HG02571 (cell line): ENCODE measurements at regions not wholly inside any gene's neighbourhood (a gene's known extent, or its start where the extent isn't known, plus 50 kb on each side); places are given as distances from the start of the nearest gene placed in this dataset.
"Not testable (repeated sequence)": the region's sequence is repeated elsewhere in the genome, so short reads cannot be mapped to it uniquely, and the experiment has no call there.

Source experiments
- ATAC-seq: cut with Tn5 transposase; IDR thresholded peaks from one replicate; pipeline ENCODE4 v1.9.1; 2021; ENCODE audit warnings: mild to moderate bottlenecking, moderate library complexity; ENCODE audit not compliant: unreplicated experiment

DNA sequence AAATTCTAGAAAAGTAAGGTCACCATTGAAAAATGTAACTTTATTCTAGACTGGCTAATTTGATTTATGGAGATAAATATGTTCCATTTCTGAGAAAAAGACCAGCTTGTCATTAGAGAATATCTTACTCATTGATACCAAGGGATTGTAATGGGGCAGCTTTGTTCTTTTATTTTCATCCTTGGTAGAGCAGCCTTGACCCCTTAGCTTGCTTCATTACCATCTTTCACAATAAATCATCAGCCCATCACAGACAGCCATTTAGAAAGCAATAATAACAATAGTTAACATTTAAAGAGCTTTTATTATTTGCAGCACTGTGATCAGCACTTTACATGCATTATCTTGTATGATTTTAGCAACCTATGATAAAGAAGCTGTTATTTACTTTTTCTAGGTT is 253.6 kb downstream of the C3orf38 start:
- ATAC-seq, result no peak

DNA sequence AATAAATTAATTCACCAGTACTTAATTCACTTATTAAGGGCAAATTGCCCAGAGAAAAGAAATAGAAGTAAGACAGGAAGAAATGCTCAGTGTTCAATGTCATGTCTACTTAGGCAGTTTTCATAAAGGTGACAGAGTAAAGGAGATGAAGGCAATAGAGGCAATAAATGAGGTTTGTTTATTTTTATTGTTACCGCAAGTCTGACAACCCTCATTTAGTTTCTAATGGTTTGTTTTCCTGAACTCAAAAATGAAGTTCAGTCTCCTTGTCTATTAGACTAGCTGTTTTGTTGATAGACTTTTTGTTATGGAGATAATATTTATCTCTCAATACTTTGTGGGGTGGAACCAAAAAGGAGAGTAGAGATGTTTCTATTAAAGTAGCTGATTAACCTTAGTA is 258.3 kb downstream of the C3orf38 start:
- ATAC-seq, result no peak

DNA sequence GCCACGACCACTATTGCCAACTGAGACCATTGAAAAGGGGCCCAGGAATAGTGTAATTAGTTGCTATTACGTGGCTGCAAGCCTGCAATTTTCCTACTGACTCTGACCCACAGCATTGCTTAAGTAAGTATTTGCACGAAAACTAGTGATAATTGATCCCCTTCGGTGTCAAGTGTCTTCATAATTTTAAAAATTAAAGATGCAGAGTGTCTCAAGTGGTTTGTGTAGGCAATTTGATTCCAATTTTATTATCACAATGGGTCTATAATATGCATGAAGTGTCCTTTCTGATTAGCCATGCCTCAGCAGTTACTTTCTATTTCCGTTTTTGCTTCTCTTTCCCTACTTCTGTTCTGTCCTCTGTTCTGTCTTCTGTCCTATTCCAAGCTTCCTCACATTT is 259.2 kb downstream of the C3orf38 start:
- no peak for ATAC-seq

DNA sequence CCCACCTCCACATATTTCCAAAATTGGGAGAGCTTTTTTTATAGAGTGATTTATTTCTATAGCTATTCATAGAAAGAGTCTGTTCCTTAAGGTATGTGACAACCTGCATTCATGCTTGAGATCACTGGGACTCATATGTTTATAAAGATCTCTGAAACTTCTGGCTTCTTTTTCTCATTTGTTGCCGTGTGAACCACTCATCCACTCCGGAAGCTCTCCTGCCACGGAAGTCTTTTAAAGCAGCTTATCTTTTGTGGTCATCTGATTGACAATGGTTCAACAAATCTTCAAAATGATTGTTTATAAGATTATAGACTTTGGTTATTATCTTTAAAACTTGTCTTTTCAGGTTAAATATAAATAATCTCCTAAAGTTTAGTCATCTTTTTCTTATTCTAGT is 260.5 kb downstream of the C3orf38 start:
- ATAC-seq, result no peak

DNA sequence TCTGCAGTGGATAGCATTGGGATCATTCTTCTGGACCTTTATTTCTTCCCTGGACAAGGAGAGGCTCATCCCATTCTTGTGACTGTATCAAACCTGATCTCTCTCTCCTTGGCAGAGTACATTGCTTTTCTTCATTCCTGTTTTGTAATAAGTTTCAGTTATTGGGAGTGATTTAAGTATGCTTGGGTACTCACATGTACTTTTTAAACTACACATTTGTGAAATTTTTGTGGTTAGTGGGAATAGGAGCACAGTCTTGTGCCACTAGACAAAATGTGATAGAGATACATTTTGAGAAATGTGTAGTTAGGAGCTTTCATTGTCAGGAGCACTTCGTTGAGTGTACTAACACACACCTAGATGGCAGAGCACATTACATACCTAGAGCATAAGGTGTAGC is 262.6 kb downstream of the C3orf38 start:
- ATAC-seq, result no peak

DNA sequence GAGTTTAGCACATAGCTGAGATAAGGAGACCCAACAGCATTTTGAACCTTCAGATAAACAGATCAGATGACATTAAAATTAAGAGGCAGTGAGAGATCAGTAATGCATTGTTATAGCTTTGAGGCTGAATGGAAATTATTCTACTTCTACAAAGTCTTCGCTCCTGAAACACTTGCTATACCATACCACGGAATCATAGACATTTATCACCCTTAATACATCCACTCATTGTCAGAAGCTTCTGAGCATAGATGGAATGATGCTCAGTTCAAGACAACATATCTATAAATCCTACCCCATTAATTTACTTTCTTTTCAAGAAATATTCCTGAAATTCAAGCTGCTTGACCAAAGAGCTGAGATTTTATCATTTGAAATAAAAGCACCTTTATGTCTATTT is 266.7 kb downstream of the C3orf38 start:
- ATAC-seq, result no peak

DNA sequence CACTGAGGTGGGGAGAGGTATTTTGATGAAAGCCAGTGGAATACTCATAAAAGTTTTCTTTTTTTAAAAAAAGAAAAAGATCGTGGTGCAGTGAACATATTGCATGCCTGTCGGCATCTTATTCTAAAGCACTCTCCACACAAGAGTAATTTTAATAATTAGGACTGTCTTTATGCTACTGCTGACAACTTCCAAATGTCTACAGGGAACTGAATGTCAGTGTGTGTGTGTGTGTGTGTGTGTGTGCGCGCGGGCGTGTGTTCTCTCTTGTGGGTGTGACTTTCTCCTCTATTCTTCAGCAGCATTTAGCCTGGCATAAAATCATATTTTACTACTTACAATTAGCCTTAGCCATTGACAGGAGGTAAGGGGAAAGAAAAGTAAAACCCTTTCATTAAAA is 268.5 kb downstream of the C3orf38 start:
- ATAC-seq, result no peak

DNA sequence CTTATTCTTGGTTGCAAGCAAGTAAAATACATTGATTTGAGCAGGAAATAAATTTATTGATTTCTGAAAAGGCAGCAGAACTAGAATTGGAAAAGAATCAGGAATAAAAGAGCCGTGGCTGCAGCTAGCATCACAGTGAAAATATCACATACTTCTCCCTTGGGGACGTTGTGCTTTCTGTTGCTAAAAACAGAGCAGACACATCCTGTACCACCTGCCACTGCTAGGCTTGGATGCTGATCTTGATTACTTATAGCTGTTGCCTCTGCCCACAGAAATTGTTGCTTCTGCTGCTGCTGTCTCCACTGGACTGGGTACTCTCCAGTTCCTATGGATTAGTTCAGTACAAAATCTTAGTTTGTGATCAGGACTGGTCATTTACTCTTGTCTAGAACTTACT is 283.8 kb downstream of the C3orf38 start:
- ATAC-seq, result peak; percentile 97

DNA sequence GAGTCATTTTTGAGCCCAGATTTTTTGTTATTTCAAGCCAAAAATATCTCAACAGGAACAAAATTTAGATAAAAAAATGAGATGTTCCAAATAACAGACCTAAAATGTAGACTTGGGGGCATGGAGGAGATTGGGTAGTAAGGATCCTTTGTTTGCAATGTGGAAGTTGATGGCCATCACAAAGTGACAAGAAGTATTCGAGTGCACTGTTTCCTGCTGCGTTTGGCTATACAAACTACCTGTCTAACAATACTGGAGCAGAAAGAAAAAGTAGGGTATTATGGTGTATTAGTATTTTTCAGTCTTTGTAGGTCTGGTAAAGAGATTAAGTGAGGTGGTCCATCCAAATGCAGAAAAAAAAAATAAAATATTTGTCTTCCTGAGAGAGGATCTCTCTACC is 284.2 kb downstream of the C3orf38 start:
- ATAC-seq, result no peak

DNA sequence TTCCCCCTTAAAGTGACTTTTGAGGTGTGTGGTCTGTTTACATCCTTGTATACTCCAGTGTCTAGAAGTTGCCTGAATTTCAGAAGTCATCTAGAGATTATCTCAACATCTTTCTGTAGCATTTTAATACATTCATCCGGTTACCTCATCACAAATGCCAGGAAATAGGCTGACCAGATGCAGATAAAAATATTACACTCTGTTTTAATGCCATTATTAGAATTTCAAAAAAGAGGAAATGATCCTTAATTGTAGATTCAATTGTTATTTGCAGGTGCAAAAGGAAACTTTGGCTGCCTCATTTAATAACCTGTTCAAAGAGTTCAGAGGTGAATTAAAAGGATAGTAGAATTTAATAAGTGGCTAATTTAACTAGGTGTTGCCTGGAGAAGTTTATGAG is 290.9 kb downstream of the C3orf38 start:
- ATAC-seq, result no peak

DNA sequence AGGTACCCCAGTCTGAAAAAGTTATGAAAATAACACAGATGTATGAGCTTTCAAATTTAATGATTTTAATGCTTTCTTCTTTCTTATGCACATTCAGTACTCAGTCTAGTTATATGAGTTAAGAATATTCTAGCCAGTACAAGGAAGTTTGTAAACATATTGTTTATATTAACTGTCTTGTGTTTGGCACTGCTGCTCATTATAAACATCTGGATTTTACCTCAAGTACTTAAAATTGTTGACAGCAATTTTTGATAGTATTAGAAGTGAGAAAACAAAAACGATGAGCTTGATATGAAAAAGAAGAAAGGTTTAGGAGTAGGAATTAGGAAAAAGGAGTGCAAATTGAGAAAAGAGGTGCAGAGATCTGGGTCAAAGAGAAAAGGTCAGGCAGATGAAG is 293.3 kb downstream of the C3orf38 start:
- ATAC-seq, result no peak

DNA sequence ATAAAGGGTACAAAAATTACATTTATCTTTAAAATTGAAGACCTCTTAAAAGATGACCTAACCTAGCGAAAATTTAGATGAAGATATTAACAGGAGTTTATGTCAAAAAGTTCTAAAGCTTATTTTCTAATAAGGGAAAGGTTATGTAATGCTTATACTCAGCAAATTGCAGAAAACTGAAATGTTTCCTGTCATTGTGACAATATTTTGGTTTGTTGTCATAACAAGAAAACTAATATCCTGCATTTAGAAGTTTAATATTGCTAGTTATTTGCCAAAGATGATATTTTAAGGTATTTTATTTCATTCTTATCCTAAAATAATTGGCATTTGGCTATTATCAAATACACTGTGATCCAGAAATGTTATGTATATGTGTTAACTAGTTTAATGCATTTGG is 294.5 kb downstream of the C3orf38 start:
- ATAC-seq, result no peak

DNA sequence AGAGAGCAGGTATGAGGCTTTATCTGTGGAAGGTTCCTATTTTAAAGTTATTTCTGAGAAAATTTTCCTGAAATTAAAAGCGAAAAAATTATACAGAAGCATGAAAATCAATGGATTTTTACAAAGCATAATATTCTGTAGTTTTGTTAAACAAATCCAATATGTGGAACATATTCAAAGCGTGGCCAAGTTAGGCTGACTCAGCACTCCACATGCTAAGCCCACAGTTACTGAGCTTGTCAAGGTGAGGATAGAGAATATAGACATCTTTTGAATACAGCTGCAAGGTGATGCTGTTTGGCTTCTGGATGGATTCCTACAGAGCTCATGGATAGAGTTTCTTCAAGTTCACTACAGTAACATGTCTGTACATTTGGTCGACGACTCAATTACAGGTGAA is 302.5 kb downstream of the C3orf38 start:
- no peak for ATAC-seq

DNA sequence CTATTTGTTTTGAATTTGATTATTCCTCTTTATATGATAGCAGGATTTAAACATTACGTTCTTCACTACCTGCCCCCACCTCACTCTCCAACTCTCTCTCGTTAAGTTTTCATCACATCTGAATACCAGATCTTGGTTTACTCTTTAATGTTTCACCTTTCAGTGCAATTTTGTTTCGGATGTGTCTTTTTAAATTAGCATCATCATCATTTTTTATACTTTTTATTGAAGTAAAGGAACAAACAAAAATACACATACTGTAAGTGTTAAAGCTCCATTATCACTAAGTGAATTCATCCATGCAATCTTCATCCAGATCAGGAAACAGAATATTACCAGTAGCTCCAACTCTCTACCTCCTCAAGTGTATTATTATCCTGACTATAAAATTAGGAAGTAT is 310.6 kb downstream of the C3orf38 start:
- no peak for ATAC-seq

DNA sequence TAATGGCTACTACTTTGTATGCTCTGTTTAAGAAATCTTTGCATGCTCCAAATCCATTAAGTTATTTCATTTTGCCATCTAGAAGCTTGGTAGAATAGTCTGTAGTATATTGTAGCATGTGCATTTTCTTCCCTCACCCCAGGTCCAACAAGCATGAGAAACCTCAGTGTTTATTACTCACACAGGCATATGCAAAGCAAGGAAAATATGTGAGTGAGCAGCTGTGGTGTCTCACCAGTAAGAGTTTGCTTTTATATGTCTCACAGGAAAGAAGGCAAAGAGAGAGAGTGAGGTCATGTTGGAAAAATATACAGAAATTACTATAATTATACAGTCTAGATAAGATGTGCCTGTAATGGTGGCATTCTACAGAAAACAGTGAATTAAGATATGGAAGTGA is 312.5 kb downstream of the C3orf38 start:
- ATAC-seq, result no peak

DNA sequence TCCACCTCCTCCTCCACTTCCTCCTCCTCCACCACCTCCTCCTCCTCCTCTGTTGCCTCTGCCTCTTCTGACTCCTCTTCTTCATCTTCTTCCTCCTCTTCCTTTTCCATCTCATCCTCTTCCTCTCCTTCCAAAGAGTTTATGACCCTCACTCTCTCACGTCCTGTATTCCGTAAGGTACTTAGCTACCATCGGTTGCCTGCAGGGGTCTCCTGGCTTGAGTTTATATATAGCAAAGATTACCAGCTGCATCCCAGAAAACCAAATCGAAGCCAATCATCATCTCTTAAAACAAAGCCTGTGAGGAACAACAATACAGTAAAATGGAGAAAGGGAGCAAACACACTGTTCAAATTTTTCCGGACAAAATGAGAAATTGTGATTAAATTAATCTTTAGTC is 317.4 kb downstream of the C3orf38 start:
- ATAC-seq, result no peak

DNA sequence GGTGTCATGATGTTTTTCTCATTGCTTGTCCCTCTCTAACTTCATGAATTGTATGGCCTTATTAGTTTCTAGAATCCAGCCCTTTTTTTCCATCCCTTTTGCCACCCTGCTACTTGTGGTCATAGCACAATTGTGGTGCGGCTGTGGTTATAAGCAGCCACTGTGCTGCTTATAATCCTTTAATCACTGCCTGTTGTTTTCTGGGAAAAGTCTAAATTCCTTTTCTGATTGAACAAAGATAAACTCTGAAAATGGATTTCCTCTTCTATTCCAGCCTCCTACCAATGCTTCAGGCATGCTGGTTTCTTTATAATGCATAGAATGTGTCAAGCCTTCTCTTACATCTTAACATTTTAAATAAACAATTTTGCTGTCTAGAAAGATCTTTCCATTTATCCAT is 319.5 kb downstream of the C3orf38 start:
- no peak for ATAC-seq

DNA sequence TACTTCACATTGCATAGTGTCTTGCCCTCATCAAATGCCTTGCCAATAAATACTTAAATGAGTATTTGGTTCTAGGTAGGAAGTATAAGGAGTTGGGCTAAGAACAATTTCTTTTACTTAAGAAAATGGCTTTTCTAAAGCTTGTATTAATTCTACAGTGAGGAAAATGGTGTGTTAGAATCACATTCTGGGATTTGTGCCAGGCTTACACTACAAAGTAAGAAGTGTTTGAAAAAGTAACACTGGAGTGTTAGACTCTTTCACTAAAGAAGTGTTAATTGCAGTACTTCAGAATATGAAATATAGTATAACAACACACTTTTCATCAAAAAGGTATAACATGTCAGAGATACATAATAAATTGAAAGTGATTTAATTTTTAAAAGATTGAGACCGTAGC is 328.7 kb downstream of the C3orf38 start:
- no peak for ATAC-seq

DNA sequence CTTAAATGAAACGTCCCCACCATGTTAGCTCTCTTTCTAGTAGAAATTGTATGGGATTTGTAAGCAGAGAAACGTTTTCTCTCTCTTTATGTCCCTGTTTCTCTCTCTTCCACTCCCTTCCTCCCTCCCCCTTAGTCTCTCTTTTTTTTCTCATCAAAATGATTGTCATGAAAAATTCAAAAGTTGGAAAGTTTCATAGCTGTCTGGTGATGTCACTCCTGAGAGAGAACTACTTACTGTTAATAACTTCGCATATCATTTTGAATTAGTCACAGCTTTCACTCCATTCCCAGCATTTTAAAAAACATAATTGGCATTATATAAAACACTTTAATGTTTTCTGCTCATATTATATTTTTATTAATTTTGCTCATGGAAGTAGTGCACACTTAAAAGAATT is 331.1 kb downstream of the C3orf38 start:
- no peak for ATAC-seq

DNA sequence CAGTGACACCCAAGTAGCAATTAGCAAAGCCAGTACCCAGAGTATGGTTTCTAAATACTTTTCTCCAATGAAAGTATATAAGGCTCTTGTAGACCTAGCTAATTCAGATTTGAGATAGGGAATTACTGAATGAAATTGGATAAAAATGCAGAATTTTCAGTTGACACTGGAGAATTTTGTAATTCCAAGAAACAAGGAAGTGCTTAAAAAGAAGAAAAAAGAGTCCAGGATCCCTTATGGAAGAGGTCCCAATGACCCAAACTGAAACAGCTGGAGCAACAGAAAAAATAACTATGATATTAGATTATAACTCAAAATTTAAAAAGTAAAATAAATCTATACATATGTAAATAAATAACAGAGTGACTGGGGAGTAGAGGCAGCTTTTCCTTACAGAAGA is 335.2 kb downstream of the C3orf38 start:
- ATAC-seq, result no peak

DNA sequence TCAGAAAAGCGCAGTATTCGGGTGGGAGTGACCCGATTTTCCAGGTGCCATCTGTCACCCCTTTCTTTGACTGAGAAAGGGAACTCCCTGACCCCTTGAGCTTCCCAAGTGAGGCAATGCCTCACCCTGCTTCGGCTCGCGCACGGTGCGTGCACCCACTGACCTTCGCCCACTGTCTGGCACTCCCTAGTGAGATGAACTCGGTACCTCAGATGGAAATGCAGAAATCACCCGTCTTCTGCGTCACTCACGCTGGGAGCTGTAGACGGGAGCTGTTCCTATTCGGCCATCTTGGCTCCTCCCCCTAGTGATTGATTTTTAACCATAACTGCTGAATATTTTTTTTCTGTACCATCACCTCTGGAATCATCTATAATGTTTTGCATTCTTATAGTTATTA is 359.1 kb downstream of the C3orf38 start:
- ATAC-seq, result not testable (repeated sequence)

DNA sequence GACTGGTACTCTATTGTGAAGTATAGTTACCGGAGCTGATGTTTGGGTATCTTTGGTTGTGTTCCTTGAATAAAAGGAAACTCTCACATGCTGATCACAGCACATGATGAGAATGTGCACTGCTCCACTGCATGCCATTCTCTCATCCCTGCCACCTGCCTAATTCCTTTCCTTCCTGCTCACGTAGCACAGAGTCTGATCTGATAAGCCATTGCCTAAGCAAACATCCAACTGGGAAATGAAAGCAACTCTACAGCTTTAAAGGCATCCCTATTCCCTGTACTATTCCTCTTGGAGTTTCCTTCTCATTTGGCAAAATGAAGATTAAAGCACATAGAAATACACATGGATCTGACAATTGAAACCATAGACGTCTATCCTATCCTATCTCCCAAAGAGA is 359.8 kb downstream of the C3orf38 start:
- no peak for ATAC-seq

DNA sequence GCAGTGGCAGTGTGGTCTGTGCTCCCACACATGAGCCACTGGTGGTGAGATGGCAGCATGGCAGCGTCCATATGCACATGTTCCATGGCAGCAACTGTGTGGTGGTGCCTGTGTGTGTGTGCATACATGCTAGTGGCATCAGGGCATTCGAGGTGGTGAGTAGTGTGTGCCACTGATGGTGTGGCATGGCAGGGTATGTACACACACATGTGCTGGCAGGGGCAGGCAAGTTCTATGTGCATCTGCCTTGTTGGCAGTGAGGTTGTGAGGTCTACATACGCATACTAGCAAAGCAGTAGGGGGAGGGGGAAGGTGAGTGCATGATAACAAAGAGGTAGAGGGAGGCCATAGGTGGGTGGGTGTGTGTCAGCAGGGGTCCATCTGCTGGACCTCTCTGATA is 378.7 kb downstream of the C3orf38 start:
- no peak for ATAC-seq

DNA sequence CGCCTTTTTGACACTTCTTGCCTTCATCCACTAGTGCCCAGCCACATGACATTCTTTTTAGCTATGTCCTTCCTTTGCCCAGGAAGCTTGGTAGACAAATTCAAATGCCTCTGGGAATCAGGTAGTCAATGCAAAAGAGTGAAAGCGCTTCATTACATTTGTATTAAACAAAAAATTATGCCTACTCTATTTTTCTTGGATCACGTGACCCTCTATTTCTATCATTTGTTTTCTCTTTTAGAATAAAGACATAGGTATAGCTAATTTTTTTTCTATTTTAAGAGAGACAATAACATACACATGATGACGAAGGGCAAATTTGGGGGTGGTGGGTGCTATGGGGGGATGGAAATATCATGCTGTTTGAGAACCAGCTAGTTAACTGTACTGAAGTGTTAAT is 384.8 kb downstream of the C3orf38 start:
- ATAC-seq, result no peak
